ENCODE measurements at regions not wholly inside any gene's neighbourhood (a gene's known extent, or its start where the extent isn't known, plus 50 kb on each side); places are given as distances from the start of the nearest gene placed in this dataset.
"Not testable (repeated sequence)": the region's sequence is repeated elsewhere in the genome, so short reads cannot be mapped to it uniquely, and the experiment has no call there.

GRCh38 chr9:78441396-78441795 lies 144.5 kb downstream of the PSAT1 start:
- H3K27ac ChIP-seq: no peak overlapping the region
- no peaks in the 10 kb centered on the region for H3K9me3 ChIP-seq
- POLR2A ChIA-PET: no interaction called here
- CTCF ChIA-PET: no interaction called here
- peaks cover 11% of the 10 kb centered on the region; the same call in 2 of the 3 replicates for H3K4me1 ChIP-seq
- 92% methylated on average over 2 of the region's 2 CpGs for WGBS (ENCODE audit: missing lambda C conversion rate)
- ATAC-seq: no peak
- no peak for TF ChIP-seq TFCP2L1 (CRISPR knock-in tag; IDR thresholded peaks at IDR 0.05)
- TF ChIP-seq, protein P1, sequence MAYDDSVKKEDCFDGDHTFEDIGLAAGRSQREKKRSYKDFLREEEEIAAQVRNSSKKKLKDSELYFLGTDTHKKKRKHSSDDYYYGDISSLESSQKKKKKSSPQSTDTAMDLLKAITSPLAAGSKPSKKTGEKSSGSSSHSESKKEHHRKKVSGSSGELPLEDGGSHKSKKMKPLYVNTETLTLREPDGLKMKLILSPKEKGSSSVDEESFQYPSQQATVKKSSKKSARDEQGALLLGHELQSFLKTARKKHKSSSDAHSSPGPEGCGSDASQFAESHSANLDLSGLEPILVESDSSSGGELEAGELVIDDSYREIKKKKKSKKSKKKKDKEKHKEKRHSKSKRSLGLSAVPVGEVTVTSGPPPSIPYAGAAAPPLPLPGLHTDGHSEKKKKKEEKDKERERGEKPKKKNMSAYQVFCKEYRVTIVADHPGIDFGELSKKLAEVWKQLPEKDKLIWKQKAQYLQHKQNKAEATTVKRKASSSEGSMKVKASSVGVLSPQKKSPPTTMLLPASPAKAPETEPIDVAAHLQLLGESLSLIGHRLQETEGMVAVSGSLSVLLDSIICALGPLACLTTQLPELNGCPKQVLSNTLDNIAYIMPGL (CRISPR knock-in tag; IDR thresholded peaks at IDR 0.05; ENCODE audit: borderline replicate concordance): no peak
- no peak for TF ChIP-seq FOSB (CRISPR knock-in tag; IDR thresholded peaks at IDR 0.05)
- no peak for TF ChIP-seq MAX (IDR thresholded peaks at IDR 0.05)
- no peak for TF ChIP-seq RCOR1 (IDR thresholded peaks at IDR 0.05; ENCODE audit: low read depth, low read length)
- TF ChIP-seq BHLHE40 (IDR thresholded peaks at IDR 0.05; ENCODE audit: low read depth, low read length): no peak
- TF ChIP-seq MAZ (IDR thresholded peaks at IDR 0.05; ENCODE audit: borderline replicate concordance, low read depth, low read length): no peak
- TF ChIP-seq EHMT2 (IDR thresholded peaks at IDR 0.05; ENCODE audit: low read depth): no peak
- no peak for TF ChIP-seq ZFP36 (IDR thresholded peaks at IDR 0.05; ENCODE audit: borderline replicate concordance, partially characterized antibody)
- DNase-seq (ENCODE audit: low read depth in 1 of 2, low spot score in 1 of 2): no peak
- FAIRE-seq: no peak
- no peak overlapping the region for H3K4me2 ChIP-seq
- H3K4me3 ChIP-seq: no peak overlapping the region

DNA sequence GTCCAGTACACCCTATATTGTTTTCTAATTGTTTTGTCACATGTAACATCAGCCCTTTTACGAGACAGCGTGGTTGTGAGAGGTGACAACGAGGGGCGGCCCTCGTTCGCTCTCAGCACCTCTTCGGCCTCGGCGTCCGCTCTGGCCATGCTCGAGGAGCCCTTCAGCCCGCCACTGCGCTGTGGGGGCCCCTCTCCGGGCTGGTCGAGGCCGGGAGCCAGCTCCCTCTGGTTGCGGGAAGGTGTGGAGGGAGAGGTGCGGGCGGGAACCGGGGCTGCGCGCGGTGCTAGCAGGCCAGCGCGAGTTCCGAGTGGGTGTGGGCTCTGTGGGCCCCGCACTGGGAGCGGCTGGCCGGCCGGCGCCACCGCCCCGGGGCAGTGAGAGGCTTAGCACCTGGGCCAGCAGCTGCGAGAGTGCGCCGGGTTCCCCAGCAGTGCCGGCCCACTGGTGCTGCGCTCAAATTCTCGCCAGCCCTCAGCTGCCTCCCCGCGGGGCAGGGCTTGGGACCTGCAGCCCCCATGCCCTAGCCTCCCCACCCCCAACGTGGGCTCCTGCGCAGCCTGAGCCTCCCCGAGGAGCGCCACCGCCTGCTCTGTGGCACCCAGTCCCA lies 145.0 kb downstream of the PSAT1 start:
- POLR2A ChIA-PET: no interaction called here
- TF ChIP-seq RFX5 (IDR thresholded peaks at IDR 0.05) (no peak), USF2 (IDR thresholded peaks at IDR 0.05) (no peak), POLR2AphosphoS2 (conservative IDR thresholded peaks at IDR 0.05; ENCODE audit: low read length) (no peak), HOXB5 (CRISPR knock-in tag; IDR thresholded peaks at IDR 0.05) (no peak), SMC3 (IDR thresholded peaks at IDR 0.05) (no peak), EHMT2 (IDR thresholded peaks at IDR 0.05; ENCODE audit: low read depth) (no peak), HOXA7 (CRISPR knock-in tag; IDR thresholded peaks at IDR 0.05) (no peak), ZFP36 (IDR thresholded peaks at IDR 0.05; ENCODE audit: borderline replicate concordance, partially characterized antibody) (no peak)
- TF ChIP-seq, protein P1 (CRISPR knock-in tag; IDR thresholded peaks at IDR 0.05; ENCODE audit: borderline replicate concordance): no peak
- Histone ChIP-seq H3K27ac (no peak overlapping the region), H3K4me1 (peaks cover 11% of the 10 kb centered on the region; the same call in 2 of the 3 replicates), H3K4me2 (no peak overlapping the region), H3K9me3 (no peaks in the 10 kb centered on the region), H3K4me3 (no peak overlapping the region)
- FAIRE-seq: no peak
- CTCF ChIA-PET: interaction anchor here (0.6 to 0.8 kb wide), 2 partner anchors 35 to 59 kb away, joined by 3 read pairs; no protein-coding TSS in a partner anchor
- no peak for DNase-seq (ENCODE audit: low read depth in 1 of 2, low spot score in 1 of 2)
- ATAC-seq: no peak
- 92% methylated on average over 17 of the region's 46 CpGs for WGBS (ENCODE audit: missing lambda C conversion rate)

- WGBS (ENCODE audit: missing lambda C conversion rate): 81% methylated on average over 7 of the region's 7 CpGs
- ATAC-seq; POLR2A ChIA-PET; H3K9me3 ChIP-seq; H3K4me3 ChIP-seq; DNase-seq (ENCODE audit: low read depth in 1 of 2, low spot score in 1 of 2); FAIRE-seq; H3K27ac ChIP-seq; H3K4me2 ChIP-seq: not testable (repeated sequence)
- CTCF ChIA-PET: interaction anchor here (0.8 kb wide), 1 partner anchor 35 kb away, joined by 3 read pairs; no protein-coding TSS in a partner anchor
- peaks cover 11% of the 10 kb centered on the region; the same call in 2 of the 3 replicates for H3K4me1 ChIP-seq
Observed at GRCh38 chr9:78442577-78442976, 145.7 kb downstream of the PSAT1 start.
